ENCODE measurements at regions not wholly inside any gene's neighbourhood (a gene's known extent, or its start where the extent isn't known, plus 50 kb on each side); places are given as distances from the start of the nearest gene placed in this dataset.

DNA sequence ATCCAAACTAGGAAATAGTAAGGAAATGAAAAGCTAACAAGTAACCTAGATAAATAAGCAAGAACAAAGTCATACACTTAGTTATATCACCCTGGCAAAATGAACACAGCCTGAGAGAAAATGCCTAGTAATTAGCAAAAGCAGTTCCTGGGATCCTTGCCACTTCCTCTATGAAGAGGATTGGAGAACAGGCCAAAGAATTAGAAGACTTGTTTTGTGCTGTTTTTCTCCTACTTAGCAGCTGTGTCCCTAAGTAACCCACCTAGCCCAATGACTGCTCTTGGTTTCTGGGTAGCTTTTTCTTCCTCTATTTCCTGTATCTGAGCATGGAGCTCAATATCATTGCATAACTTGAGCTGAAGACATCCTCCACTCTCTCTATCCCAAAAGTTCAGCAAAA lies 713.9 kb downstream of the ETS1 start:
- TF ChIP-seq, protein P1, sequence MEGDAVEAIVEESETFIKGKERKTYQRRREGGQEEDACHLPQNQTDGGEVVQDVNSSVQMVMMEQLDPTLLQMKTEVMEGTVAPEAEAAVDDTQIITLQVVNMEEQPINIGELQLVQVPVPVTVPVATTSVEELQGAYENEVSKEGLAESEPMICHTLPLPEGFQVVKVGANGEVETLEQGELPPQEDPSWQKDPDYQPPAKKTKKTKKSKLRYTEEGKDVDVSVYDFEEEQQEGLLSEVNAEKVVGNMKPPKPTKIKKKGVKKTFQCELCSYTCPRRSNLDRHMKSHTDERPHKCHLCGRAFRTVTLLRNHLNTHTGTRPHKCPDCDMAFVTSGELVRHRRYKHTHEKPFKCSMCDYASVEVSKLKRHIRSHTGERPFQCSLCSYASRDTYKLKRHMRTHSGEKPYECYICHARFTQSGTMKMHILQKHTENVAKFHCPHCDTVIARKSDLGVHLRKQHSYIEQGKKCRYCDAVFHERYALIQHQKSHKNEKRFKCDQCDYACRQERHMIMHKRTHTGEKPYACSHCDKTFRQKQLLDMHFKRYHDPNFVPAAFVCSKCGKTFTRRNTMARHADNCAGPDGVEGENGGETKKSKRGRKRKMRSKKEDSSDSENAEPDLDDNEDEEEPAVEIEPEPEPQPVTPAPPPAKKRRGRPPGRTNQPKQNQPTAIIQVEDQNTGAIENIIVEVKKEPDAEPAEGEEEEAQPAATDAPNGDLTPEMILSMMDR (conservative IDR thresholded peaks at IDR 0.05 in 1 of 2, IDR thresholded peaks at IDR 0.05 in 1 of 2; ENCODE audit: extremely low read depth in 1 of 2, insufficient read depth in 1 of 2, low read depth in 1 of 2, low read length in 2 of 2): no peak
- TF ChIP-seq EZH2 (IDR thresholded peaks at IDR 0.05; ENCODE audit: borderline replicate concordance, low read length): no peak
